ENCODE measurements at regions not wholly inside any gene's neighbourhood (a gene's known extent, or its start where the extent isn't known, plus 50 kb on each side); places are given as distances from the start of the nearest gene placed in this dataset.

DNA sequence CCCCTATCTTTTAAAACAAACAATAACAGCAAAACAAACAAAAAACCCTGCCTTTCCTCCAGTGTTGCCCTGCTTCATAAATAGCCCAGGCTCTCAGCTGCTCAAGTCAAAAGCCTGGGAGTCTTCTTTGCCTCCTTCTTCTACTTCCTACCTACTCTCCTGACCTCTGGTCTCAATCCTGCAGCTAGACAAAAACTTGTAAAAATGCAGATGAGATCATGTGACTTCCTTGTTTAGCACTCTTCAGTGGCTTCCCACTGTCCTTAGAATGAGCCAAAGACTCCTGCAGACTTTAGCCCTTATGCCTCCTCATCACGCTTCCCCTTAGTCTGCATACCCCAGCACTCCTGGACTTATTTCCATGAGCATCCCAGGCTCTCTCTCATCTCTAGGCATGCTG lies 55.0 kb upstream of the ZNF644 start:
- no peak for DNase-seq (ENCODE audit: low read depth)
- no peak overlapping the region for H3K4me3 ChIP-seq (ENCODE audit: low read depth, low read length)
- TF ChIP-seq, protein P1, sequence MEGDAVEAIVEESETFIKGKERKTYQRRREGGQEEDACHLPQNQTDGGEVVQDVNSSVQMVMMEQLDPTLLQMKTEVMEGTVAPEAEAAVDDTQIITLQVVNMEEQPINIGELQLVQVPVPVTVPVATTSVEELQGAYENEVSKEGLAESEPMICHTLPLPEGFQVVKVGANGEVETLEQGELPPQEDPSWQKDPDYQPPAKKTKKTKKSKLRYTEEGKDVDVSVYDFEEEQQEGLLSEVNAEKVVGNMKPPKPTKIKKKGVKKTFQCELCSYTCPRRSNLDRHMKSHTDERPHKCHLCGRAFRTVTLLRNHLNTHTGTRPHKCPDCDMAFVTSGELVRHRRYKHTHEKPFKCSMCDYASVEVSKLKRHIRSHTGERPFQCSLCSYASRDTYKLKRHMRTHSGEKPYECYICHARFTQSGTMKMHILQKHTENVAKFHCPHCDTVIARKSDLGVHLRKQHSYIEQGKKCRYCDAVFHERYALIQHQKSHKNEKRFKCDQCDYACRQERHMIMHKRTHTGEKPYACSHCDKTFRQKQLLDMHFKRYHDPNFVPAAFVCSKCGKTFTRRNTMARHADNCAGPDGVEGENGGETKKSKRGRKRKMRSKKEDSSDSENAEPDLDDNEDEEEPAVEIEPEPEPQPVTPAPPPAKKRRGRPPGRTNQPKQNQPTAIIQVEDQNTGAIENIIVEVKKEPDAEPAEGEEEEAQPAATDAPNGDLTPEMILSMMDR (IDR thresholded peaks at IDR 0.05; ENCODE audit: low read depth, low read length, missing control alignments) = no peak

DNA sequence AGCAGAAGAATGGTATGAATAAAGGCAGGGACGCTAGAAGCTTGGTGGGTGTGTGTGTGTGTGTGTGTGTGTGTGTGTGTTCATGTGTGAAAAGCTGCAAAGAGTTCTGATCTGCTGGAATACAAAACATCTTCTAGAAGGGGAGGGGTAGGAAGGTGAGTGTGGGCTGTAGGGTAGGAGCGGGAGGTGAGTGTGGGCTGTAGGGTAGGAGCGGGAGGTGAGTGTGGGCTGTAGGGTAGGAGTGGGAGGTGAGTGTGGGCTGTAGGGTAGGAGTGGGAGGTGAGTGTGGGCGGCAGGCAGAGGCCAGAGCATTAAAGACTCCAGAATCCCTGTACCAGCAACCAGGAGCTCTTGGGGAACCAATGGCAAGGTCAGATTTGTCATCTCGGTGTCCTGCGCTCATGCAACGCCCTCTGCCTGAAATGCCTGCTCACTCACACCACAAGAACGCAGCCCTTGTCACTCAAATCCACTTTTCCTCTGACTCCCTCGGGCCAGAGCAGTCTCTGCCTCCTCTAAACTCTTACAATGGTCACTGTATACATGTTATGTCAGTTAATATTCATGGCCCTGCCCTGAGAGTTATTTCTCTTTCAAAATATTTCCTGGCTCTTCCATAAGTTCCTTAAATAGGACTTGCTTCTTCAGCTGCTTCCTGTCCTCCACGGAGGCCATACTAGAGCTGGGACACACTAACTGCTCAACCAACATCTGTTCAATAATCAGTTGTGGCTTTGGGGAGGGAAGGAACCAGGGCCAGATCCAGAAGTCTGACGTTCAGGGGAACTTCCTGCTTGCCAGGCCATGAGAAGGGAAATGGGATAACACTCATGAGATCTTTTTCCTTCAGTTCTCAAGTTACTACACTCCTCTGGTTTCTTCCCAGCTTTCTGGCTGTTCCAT lies 53.6 kb upstream of the ZNF644 start:
- no peak overlapping the region for H3K4me3 ChIP-seq (ENCODE audit: low read depth, low read length)
- TF ChIP-seq, protein P1 (IDR thresholded peaks at IDR 0.05; ENCODE audit: low read depth, low read length, missing control alignments) = no peak
- no peak for DNase-seq (ENCODE audit: low read depth)

DNA sequence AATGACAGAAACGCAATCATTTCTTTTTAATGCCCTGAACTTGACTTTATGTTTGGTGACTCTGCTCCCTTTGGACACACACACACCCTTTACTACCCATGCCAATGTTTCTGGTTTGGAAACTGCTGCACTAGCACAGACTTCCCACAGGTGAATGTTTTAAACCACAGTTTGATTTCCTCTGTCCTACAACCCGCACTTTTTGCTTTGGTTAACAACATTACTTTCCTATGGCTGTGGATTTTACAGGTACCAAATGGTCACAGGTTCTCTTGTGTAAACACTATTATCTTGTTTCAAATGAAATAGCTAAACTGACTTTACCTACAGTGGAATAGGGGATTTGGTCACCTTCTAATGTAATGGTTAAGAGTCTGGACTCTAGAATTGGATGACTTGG lies 51.5 kb upstream of the ZNF644 start:
- no peak overlapping the region for H3K4me3 ChIP-seq (ENCODE audit: low read depth, low read length)
- TF ChIP-seq, protein P1 (IDR thresholded peaks at IDR 0.05; ENCODE audit: low read depth, low read length, missing control alignments) = no peak
- DNase-seq (ENCODE audit: low read depth) = no peak

DNA sequence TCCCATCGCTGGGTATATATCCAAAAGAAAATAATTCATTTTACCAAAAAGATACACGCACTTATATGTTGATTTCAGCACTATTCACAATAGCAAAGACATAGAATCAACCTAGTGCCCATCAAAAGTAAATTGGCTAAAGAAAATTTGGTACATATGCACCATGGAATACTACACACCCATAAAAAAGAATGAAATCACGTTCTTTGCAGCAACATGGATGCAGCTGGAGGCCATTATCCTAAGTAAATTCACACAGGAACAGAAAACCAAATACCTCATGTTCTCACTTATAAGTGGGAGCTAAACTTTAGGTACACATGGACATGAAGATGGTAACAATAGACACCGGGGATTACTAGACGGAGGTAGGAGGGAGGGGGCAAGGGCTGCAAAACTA lies 50.0 kb upstream of the ZNF644 start:
- TF ChIP-seq, protein P1 (IDR thresholded peaks at IDR 0.05; ENCODE audit: low read depth, low read length, missing control alignments) = no peak
- no peak for DNase-seq (ENCODE audit: low read depth)
- no peak overlapping the region for H3K4me3 ChIP-seq (ENCODE audit: low read depth, low read length)
